Effector memory CD4-positive, alpha-beta T cell (primary cell): ENCODE measurements at regions not wholly inside any gene's neighbourhood (a gene's known extent, or its start where the extent isn't known, plus 50 kb on each side); places are given as distances from the start of the nearest gene placed in this dataset.

Experiments used
- DNase-seq, 3 donors: peaks; one replicate each; pipeline ENCODE4 v3.0.0-alpha.2; 2020
- H3K27ac ChIP-seq: 2 replicates; pipeline ENCODE4 v1.7.0; 2013; ENCODE audit warnings: mild to moderate bottlenecking, low read length, moderate library complexity; ENCODE audit not compliant: insufficient read depth, poor library complexity, severe bottlenecking
- H3K27me3 ChIP-seq: replicated peaks from 2 replicates; pipeline ENCODE4 v1.7.0; 2013; ENCODE audit warnings: mild to moderate bottlenecking, low read length; ENCODE audit not compliant: insufficient read depth, control insufficient read depth, poor library complexity, severe bottlenecking
- H3K36me3 ChIP-seq: 2 replicates; pipeline ENCODE4 v1.7.0; 2013; ENCODE audit warnings: mild to moderate bottlenecking, low read length, moderate library complexity; ENCODE audit not compliant: control insufficient read depth, insufficient read depth
- H3K4me1 ChIP-seq: 2 replicates; pipeline ENCODE4 v1.7.0; 2013; ENCODE audit warnings: low read length, mild to moderate bottlenecking; ENCODE audit not compliant: control insufficient read depth, insufficient read depth, poor library complexity, severe bottlenecking
- H3K4me3 ChIP-seq: 2 replicates; pipeline ENCODE4 v1.7.0; 2013; ENCODE audit warnings: low read length, low read depth, mild to moderate bottlenecking; ENCODE audit not compliant: insufficient read depth, poor library complexity, severe bottlenecking
- H3K9me3 ChIP-seq: 2 replicates; pipeline ENCODE4 v1.7.0; 2013; ENCODE audit warnings: mild to moderate bottlenecking, low read length, moderate library complexity; ENCODE audit not compliant: control insufficient read depth

GRCh38 chr11:27207025-27207650, 155.9 kb downstream of the CCDC34 start:
- H3K27ac ChIP-seq, result no peak overlapping the region
- no peaks in the 10 kb centered on the region for H3K4me1 ChIP-seq
- no peaks in the 10 kb centered on the region for H3K27me3 ChIP-seq
- H3K4me3 ChIP-seq, result no peak overlapping the region
- no peaks in the 10 kb centered on the region for H3K36me3 ChIP-seq
- no peak for DNase-seq
- H3K9me3 ChIP-seq, result no peaks in the 10 kb centered on the region

DNA sequence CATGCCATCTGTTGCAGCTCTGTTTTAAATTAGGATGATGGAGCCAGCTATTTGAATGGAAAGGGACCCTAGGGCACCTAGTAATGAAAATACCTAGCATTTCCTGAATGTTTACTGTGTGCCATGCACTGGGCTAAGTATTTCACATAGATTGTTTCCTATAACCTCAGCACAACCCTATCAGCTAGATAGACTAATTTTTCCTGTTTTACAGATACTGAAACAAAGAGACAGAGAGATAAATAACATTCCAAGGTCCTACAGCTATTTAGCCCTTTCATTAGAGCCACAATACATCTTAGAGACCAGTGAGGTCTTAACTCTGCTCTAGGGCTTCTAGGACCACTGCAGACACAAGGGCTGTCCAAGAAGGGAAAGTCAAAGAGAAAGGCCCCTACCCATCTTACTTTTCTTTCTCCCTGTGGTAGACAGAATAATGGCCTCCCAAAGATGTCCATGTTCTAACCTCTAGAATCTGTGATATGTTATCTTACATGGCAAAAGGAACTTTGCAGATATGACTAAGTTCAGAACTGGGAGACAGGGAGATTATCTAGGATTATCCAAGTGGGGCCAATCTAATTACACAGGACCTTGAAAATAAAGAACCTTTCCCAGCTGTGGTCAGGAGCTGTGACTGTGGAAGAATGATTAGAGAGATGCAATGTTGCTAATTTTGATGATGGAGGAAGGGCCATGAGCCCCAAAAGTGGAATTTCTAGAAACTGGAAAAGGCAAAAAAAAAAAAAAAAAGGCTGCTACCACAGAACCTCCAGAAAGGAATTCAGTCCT, 157.0 kb downstream of the CCDC34 start:
- DNase-seq, result no peak
- Histone ChIP-seq H3K27ac (no peak overlapping the region), H3K9me3 (no peaks in the 10 kb centered on the region)

DNA sequence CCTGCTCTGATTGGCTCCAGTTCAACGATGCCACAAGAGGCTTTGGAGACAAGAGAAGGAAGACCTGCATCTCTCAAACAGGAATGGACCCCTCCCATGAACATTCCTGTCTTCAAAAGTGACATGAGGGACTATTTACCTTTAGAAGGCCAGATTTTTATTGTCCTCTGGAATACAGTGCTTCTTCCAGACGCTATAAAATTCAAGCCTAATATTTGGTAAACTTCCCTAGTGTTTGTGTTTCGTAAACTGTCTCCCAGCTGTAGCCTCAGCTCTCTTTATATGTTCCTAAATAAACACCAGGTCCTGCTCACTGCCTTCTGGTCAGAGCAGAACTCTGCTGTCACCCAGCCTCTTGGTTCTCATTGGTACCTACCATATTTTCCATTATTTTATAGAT, 157.8 kb downstream of the CCDC34 start:
- Histone ChIP-seq H3K36me3 (no peaks in the 10 kb centered on the region), H3K27ac (no peak overlapping the region), H3K4me1 (no peaks in the 10 kb centered on the region), H3K9me3 (no peaks in the 10 kb centered on the region), H3K4me3 (no peak overlapping the region), H3K27me3 (no peaks in the 10 kb centered on the region)
- no peak for DNase-seq

More for the DNA sequence above, 157.0 kb downstream of the CCDC34 start:
- no peaks in the 10 kb centered on the region for H3K36me3 ChIP-seq
- H3K4me3 ChIP-seq, result no peak overlapping the region
- no peaks in the 10 kb centered on the region for H3K4me1 ChIP-seq
- no peaks in the 10 kb centered on the region for H3K27me3 ChIP-seq

DNA sequence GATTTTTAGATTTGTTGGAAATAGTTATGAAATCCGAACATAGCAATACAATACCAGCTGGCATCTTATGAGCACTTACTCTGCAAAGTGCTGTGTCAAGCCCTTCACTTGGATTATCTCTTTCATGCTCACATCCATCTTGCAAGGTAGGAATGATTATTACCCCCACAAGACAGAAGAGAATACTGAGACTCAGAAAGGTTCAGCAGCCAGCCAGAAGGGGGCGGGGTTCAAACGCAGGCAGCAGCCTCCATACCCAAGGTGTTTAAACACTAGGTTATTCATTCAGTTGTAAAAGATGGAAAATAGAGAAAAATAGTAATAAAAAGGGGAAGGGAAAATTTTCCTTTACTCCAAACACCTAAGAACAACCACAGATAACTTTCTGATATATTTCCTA, 158.5 kb downstream of the CCDC34 start:
- no peak for DNase-seq
- Histone ChIP-seq H3K36me3 (no peaks in the 10 kb centered on the region), H3K4me1 (no peaks in the 10 kb centered on the region), H3K4me3 (no peak overlapping the region), H3K9me3 (no peaks in the 10 kb centered on the region), H3K27me3 (no peaks in the 10 kb centered on the region), H3K27ac (no peak overlapping the region)

GRCh38 chr11:27203077-27203647, 159.9 kb downstream of the CCDC34 start:
- Histone ChIP-seq H3K27me3 (no peaks in the 10 kb centered on the region), H3K4me1 (no peaks in the 10 kb centered on the region), H3K36me3 (no peaks in the 10 kb centered on the region), H3K9me3 (no peaks in the 10 kb centered on the region), H3K27ac (no peak overlapping the region), H3K4me3 (no peak overlapping the region)
- DNase-seq, result no peak

DNA sequence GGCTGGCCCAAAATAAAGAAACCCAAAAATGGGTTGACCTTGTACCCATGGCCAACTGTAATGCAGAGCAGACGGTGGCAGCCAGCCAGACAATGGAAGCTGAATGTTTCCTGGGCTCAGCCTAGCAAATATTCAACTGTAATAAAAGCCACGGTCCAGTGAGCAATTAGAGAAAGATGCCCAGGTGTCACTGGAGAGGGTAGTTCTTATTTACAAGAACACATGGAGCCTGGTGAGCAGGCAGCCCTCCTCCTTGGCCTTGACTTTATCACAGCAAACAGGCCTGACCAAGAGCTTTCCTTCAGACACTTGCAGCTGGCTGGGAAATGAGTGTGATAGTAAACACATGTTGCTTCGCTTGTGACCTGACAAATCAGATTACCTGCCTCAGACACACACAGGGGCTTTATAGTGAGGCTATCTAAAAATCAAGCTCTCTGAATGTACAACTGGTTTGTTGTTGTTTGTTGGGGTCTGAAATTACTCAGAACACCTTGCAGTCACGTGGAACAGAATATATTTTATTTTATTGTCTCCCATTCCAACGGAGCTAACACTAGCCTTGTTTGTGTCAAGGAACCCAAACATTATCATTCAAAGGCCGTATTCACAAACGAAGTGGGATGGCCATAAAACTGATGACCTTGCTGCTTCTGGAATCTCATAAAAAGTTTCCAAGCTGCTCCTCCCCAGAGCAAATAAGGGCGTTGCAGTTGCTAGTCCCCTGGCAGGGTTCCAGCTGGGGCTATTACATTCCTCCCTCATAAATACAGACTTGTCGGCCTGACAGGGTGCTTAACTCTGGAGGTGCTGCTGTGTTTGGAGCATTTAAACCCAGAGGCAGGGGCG, 161.1 kb downstream of the BBOX1 start:
- H3K4me3 ChIP-seq, result no peak overlapping the region
- H3K4me1 ChIP-seq, result no peaks in the 10 kb centered on the region
- no peaks in the 10 kb centered on the region for H3K27me3 ChIP-seq
- H3K36me3 ChIP-seq, result no peaks in the 10 kb centered on the region
- no peaks in the 10 kb centered on the region for H3K9me3 ChIP-seq
- DNase-seq, result no peak
- H3K27ac ChIP-seq, result no peak overlapping the region

DNA sequence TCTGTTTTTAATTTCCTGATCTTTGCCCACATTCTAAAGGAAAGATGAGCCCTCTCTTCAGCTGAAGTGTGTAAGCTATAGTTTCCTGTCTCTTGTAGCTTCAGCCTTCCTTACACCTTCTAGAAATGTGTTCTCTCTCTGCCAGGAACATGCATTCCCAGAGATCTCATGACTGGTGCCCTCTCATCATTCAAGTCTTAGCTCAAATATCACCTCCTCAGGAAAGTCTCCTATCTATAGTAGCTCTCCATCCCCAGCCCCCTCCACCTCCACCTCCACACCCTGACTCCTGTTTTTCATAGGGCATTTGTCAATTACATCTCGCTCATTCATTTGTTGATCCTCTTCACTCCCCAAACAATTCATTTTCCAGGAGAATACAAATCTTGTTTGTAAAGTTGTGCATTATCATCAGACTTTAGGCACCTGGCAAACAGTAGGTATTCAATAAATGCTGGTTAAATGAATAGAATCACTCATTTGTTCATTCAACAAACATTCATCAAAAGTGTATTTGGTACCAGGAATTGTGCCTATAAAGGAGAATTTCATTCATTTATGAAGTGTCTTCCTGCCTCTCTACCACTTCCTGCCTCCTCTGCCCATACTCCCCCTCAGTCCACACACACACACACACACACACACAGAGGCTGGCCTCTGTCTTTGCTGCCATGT, 160.3 kb downstream of the BBOX1 start:
- no peaks in the 10 kb centered on the region for H3K4me1 ChIP-seq
- H3K4me3 ChIP-seq, result no peak overlapping the region
- no peak for DNase-seq
- no peaks in the 10 kb centered on the region for H3K27me3 ChIP-seq
- H3K36me3 ChIP-seq, result no peaks in the 10 kb centered on the region
- no peak overlapping the region for H3K27ac ChIP-seq
- no peaks in the 10 kb centered on the region for H3K9me3 ChIP-seq

- H3K27me3 ChIP-seq, result no peaks in the 10 kb centered on the region
- DNase-seq, result no peak
Observed at GRCh38 chr11:27196203-27196897, 155.7 kb downstream of the BBOX1 start.

DNA sequence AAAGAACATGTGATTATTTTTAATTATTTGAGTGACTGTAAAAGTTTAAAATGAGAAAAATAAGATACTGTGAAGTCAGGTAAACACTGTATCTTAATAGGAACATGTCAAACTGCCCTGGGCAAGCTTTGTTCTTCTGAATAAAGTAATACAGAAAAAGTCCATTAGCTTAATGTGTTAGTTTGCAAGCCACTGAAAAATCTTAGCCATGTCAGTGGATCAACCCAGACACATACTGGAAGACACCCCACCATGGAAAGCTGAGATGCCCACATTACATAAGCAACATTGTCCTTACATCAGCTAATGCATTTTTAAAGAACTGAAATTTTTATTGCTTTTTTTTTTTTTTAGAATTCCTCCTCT, 155.2 kb downstream of the BBOX1 start:
- no peak overlapping the region for H3K27ac ChIP-seq
- no peaks in the 10 kb centered on the region for H3K4me1 ChIP-seq
- H3K27me3 ChIP-seq, result no peaks in the 10 kb centered on the region
- no peak for DNase-seq
- H3K4me3 ChIP-seq, result no peak overlapping the region
- H3K36me3 ChIP-seq, result no peaks in the 10 kb centered on the region
- no peaks in the 10 kb centered on the region for H3K9me3 ChIP-seq

More at GRCh38 chr11:27196203-27196897, 155.7 kb downstream of the BBOX1 start:
- Histone ChIP-seq H3K4me1 (no peaks in the 10 kb centered on the region), H3K36me3 (no peaks in the 10 kb centered on the region), H3K9me3 (no peaks in the 10 kb centered on the region), H3K4me3 (no peak overlapping the region), H3K27ac (no peak overlapping the region)
